ENCODE measurements at regions not wholly inside any gene's neighbourhood (a gene's known extent, or its start where the extent isn't known, plus 50 kb on each side); places are given as distances from the start of the nearest gene placed in this dataset.

DNA sequence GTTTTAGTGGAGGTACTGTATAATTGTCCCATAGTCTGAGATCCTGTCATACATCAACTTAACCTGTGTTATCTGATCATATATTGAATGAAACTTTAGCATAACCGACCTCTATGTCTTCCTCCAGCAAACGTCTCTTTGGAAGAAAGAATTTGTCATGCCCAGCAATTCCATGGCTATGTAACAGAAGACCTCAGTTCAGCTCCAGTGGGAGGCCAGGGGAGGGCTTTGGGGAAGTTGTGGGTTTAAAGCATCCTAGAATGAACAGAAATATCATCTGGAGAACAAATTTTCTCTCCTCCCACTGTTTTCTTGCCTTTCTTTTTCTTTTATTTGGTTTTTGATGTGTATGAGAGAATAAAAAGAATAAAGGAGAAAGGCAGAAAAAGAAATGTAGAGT is 164.5 kb downstream of the GAS1 start:
- no peak overlapping the region for H3K4me3 ChIP-seq
- H2AFZ ChIP-seq (ENCODE audit: low read depth, low read length) = no peak overlapping the region
- DNase-seq (ENCODE audit: extremely low read depth in 1 of 4, low spot score in 3 of 4) (no peak), FAIRE-seq (no peak), ATAC-seq (no peak)
- H3K79me2 ChIP-seq (ENCODE audit: control insufficient read depth, insufficient read depth, low read length) = no peaks in the 10 kb centered on the region
- CTCF ChIA-PET (ENCODE audit: low intra/inter-chr PET ratio) = no interaction called here
- 0% methylated on average over 2 of the region's 2 CpGs for WGBS (ENCODE audit: insufficient coverage, low coverage, missing lambda C conversion rate)
- in situ Hi-C loops (cut with MboI) = no loop called here
- H3K4me2 ChIP-seq (ENCODE audit: insufficient read depth, low read length) = no peak overlapping the region
- H3K27me3 ChIP-seq (ENCODE audit: control insufficient read depth in 2 of 2, insufficient read depth in 2 of 2, low read length in 2 of 2) = no peaks in the 10 kb centered on the region
- intact Hi-C loops (cut with micrococcal nuclease) = no loop called here
- no peaks in the 10 kb centered on the region for H3K36me3 ChIP-seq (ENCODE audit: control insufficient read depth, insufficient read depth, low read length)
- H3K4me1 ChIP-seq (replicated peaks in 1 of 2; ENCODE audit: control insufficient read depth in 2 of 2, insufficient read depth in 2 of 2, low read length in 2 of 2) = no peaks in the 10 kb centered on the region
- no peak overlapping the region for H3K9ac ChIP-seq (ENCODE audit: insufficient read depth in 1 of 2, low read depth in 2 of 2, low read length in 2 of 2)
- no TSS peak for BruUV-seq (replicated peaks)
- POLR2A ChIA-PET = no interaction called here
- no peaks in the 10 kb centered on the region for H3K9me1 ChIP-seq (ENCODE audit: control insufficient read depth, insufficient read depth, low read length)
- TF ChIP-seq ZNF253 (CRISPR knock-in tag; conservative IDR thresholded peaks at IDR 0.05) = no peak
- TF ChIP-seq RCOR1 (IDR thresholded peaks at IDR 0.05; ENCODE audit: borderline replicate concordance in 1 of 2, low read depth in 2 of 2, low read length in 2 of 2) = no peak
- TF ChIP-seq, protein P1, sequence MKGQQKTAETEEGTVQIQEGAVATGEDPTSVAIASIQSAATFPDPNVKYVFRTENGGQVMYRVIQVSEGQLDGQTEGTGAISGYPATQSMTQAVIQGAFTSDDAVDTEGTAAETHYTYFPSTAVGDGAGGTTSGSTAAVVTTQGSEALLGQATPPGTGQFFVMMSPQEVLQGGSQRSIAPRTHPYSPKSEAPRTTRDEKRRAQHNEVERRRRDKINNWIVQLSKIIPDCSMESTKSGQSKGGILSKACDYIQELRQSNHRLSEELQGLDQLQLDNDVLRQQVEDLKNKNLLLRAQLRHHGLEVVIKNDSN (CRISPR knock-in tag; IDR thresholded peaks at IDR 0.05) = no peak
- no peak for TF ChIP-seq RUNX1 (IDR thresholded peaks at IDR 0.05; ENCODE audit: low read depth)
- TF ChIP-seq RBM25 (IDR thresholded peaks at IDR 0.05; ENCODE audit: low read depth, low read length, severe bottlenecking) = no peak
- no peak for TF ChIP-seq U2AF2 (optimal IDR thresholded peaks at IDR 0.05; ENCODE audit: low read depth, low read length)
- TF ChIP-seq ZNF384 (IDR thresholded peaks at IDR 0.05; ENCODE audit: low read depth, low read length) = no peak
- no peak for TF ChIP-seq HNRNPL (IDR thresholded peaks at IDR 0.05; ENCODE audit: low read depth, low read length)
- no peak overlapping the region for H3K27ac ChIP-seq (ENCODE audit: extremely low read depth, low read depth, low read length)
- no peaks in the 10 kb centered on the region for H4K20me1 ChIP-seq (replicated peaks; ENCODE audit: control insufficient read depth, insufficient read depth, low read length)
- no peaks in the 10 kb centered on the region for H3K9me3 ChIP-seq (replicated peaks; ENCODE audit: control insufficient read depth, insufficient read depth, low read depth, low read length)

Measured in K562 (cell line).